ENCODE measurements at regions not wholly inside any gene's neighbourhood (a gene's known extent, or its start where the extent isn't known, plus 50 kb on each side); places are given as distances from the start of the nearest gene placed in this dataset.

- no peak for DNase-seq (ENCODE audit: low spot score)
- WGBS: 63% methylated on average over 5 of the region's 5 CpGs
Measured at GRCh38 chr3:59107856-59108815, 58.3 kb upstream of the CFAP20DC start.

GRCh38 chr3:59106085-59106648, 56.3 kb upstream of the CFAP20DC start:
- Histone ChIP-seq H3K36me3 (ENCODE audit: control insufficient read depth in 4 of 4, insufficient read depth in 3 of 4, low read depth in 1 of 4, low read length in 3 of 4) (no peaks in the 10 kb centered on the region), H3K4me1 (ENCODE audit: control insufficient read depth in 4 of 4, insufficient read depth in 4 of 4, low read length in 3 of 4) (no peaks in the 10 kb centered on the region), H3K27me3 (ENCODE audit: control insufficient read depth in 4 of 4, insufficient read depth in 4 of 4, low read length in 3 of 4) (no peaks in the 10 kb centered on the region), H3K4me3 (ENCODE audit: low read depth in 1 of 3, low read length in 3 of 3) (no peak overlapping the region), H3K27ac (ENCODE audit: low read depth in 1 of 2, low read length in 2 of 2) (no peak overlapping the region), H3K9me3 (ENCODE audit: control insufficient read depth in 4 of 4, low read length in 3 of 4) (no peaks in the 10 kb centered on the region), H3K9ac (ENCODE audit: low read depth in 1 of 2, low read length in 2 of 2) (no peak overlapping the region)
- DNase-seq (ENCODE audit: low spot score): no peak
- TF ChIP-seq ZBTB33 (IDR thresholded peaks at IDR 0.05) (no peak), ATF3 (IDR thresholded peaks at IDR 0.05) (no peak), HNF4A (conservative IDR thresholded peaks at IDR 0.05) (no peak), RAD21 (IDR thresholded peaks at IDR 0.05) (no peak), RXRA (IDR thresholded peaks at IDR 0.05) (no peak), EGR1 (IDR thresholded peaks at IDR 0.05; ENCODE audit: low read depth in 2 of 2) (no peak), MAX (IDR thresholded peaks at IDR 0.05) (no peak), FOXA1 (IDR thresholded peaks at IDR 0.05) (no peak), NR2F2 (IDR thresholded peaks at IDR 0.05) (no peak), REST (IDR thresholded peaks at IDR 0.05) (no peak), SP1 (IDR thresholded peaks at IDR 0.05) (no peak), FOXA2 (IDR thresholded peaks at IDR 0.05) (no peak), JUND (IDR thresholded peaks at IDR 0.05) (no peak), CTCF (IDR thresholded peaks at IDR 0.05; ENCODE audit: low read depth, low read length, missing input control) (no peak)
- 85% methylated on average over 1 of the region's 1 CpG for WGBS

More at GRCh38 chr3:59107856-59108815, 58.3 kb upstream of the CFAP20DC start:
- TF ChIP-seq TAF1 (conservative IDR thresholded peaks at IDR 0.05) (no peak), GABPA (IDR thresholded peaks at IDR 0.05 in 1 of 2, conservative IDR thresholded peaks at IDR 0.05 in 1 of 2) (no peak), MAX (IDR thresholded peaks at IDR 0.05) (no peak), RXRA (IDR thresholded peaks at IDR 0.05) (no peak), JUND (IDR thresholded peaks at IDR 0.05) (no peak), FOXA2 (IDR thresholded peaks at IDR 0.05) (no peak), FOXA1 (IDR thresholded peaks at IDR 0.05) (no peak), SP1 (IDR thresholded peaks at IDR 0.05) (no peak), YY1 (IDR thresholded peaks at IDR 0.05) (no peak)
- Histone ChIP-seq H3K9ac (ENCODE audit: low read depth in 1 of 2, low read length in 2 of 2) (no peak overlapping the region), H3K27ac (ENCODE audit: low read depth in 1 of 2, low read length in 2 of 2) (no peak overlapping the region), H3K9me3 (ENCODE audit: control insufficient read depth in 4 of 4, low read length in 3 of 4) (no peaks in the 10 kb centered on the region), H3K36me3 (ENCODE audit: control insufficient read depth in 4 of 4, insufficient read depth in 3 of 4, low read depth in 1 of 4, low read length in 3 of 4) (no peaks in the 10 kb centered on the region), H3K27me3 (ENCODE audit: control insufficient read depth in 4 of 4, insufficient read depth in 4 of 4, low read length in 3 of 4) (no peaks in the 10 kb centered on the region), H3K4me1 (ENCODE audit: control insufficient read depth in 4 of 4, insufficient read depth in 4 of 4, low read length in 3 of 4) (no peaks in the 10 kb centered on the region), H3K4me3 (ENCODE audit: low read depth in 1 of 3, low read length in 3 of 3) (no peak overlapping the region)
